H1 (cell line): ENCODE measurements at regions not wholly inside any gene's neighbourhood (a gene's known extent, or its start where the extent isn't known, plus 50 kb on each side); places are given as distances from the start of the nearest gene placed in this dataset.

Experiments
- CTCF ChIA-PET: fragments of 300-600 bp; sonication (Branson Sonifier 250); formaldehyde crosslinking; loops from one replicate; lab custom pipeline; 2021; ENCODE audit not compliant: partially characterized antibody; lab: Charles Lee
- POLR2A ChIA-PET: fragments of 300-600 bp; sonication (Branson Sonifier 250); formaldehyde crosslinking; loops from one replicate; lab custom pipeline; 2021; ENCODE audit warnings: inconsistent platforms; ENCODE audit not compliant: partially characterized antibody; lab: Charles Lee
- DNase-seq, 2 experiments: peaks; one replicate each; pipeline versions ENCODE4 v3.0.0 to v3.0.0-alpha.2; 2010 to 2022; ENCODE audit warnings: low spot score in 2 of 2, low read depth in 1 of 2, mixed read lengths in 1 of 2
- FAIRE-seq: peaks from 2 replicates; lab custom pipeline; 2011; peaks lifted over from hg19 to GRCh38; lab: Jason Lieb, UNC
- H2AFZ ChIP-seq: 2 replicates; pipeline ENCODE4 v1.8.1; 2012; ENCODE audit warnings: low read length, inconsistent platforms
- H2AK5ac ChIP-seq: 2 replicates; pipeline ENCODE4 v1.6.1; 2013; ENCODE audit warnings: low read depth, low read length
- H2BK120ac ChIP-seq: replicated peaks from 2 replicates; pipeline ENCODE3; 2013; ENCODE audit warnings: low read depth, low read length, inconsistent platforms
- H2BK12ac ChIP-seq: 2 replicates; pipeline ENCODE4 v1.6.1; 2013; ENCODE audit warnings: low read depth, low read length
- H2BK15ac ChIP-seq: 2 replicates; pipeline ENCODE4 v1.6.1; 2013; ENCODE audit warnings: low read length
- H2BK20ac ChIP-seq: 2 replicates; pipeline ENCODE4 v1.6.1; 2013; ENCODE audit warnings: low read length
- H2BK5ac ChIP-seq: 2 replicates; pipeline ENCODE4 v1.6.1; 2013; ENCODE audit warnings: low read depth, low read length
- H3K14ac ChIP-seq: 2 replicates; pipeline ENCODE4 v1.6.1; 2013; ENCODE audit warnings: inconsistent platforms; ENCODE audit not compliant: insufficient read length
- H3K18ac ChIP-seq: 2 replicates; pipeline ENCODE4 v1.6.1; 2013; ENCODE audit warnings: low read length; ENCODE audit errors: extremely low read depth
- H3K23ac ChIP-seq: 2 replicates; pipeline ENCODE4 v1.6.1; 2013; ENCODE audit warnings: inconsistent platforms; ENCODE audit not compliant: insufficient read length
- H3K23me2 ChIP-seq: 2 replicates; pipeline ENCODE4 v1.6.1; 2013; ENCODE audit warnings: low read depth, low read length
- H3K27ac ChIP-seq: 2 replicates; pipeline ENCODE4 v1.6.1; 2011; ENCODE audit warnings: low read depth, low read length, inconsistent platforms
- H3K27me3 ChIP-seq, 4 experiments: replicated peaks in 1 of 4; 1 replicate in 1 of 4; 2 replicates in 3 of 4; pipeline versions ENCODE4 v1.6.1 to v1.8.1; 2011 to 2013; ENCODE audit warnings: low read length in 3 of 4, mild to moderate bottlenecking in 3 of 4, inconsistent platforms in 2 of 4, mixed read lengths in 2 of 4, moderate library complexity in 1 of 4; ENCODE audit not compliant: control insufficient read depth in 3 of 4, insufficient read depth in 3 of 4; ENCODE audit errors: extremely low read depth in 1 of 4
- H3K36me3 ChIP-seq, 4 experiments: 2 replicates each; pipeline versions ENCODE4 v1.6.1 to v1.8.1; 2011 to 2013; ENCODE audit warnings: mild to moderate bottlenecking in 4 of 4, low read length in 3 of 4, moderate library complexity in 2 of 4, control low read depth in 1 of 4, inconsistent platforms in 1 of 4; ENCODE audit not compliant: insufficient read depth in 4 of 4, control insufficient read depth in 2 of 4
- H3K4ac ChIP-seq: replicated peaks from 2 replicates; pipeline ENCODE3; 2013; ENCODE audit warnings: low read length, low read depth, mixed read lengths, inconsistent platforms; ENCODE audit not compliant: insufficient read length
- H3K4me1 ChIP-seq, 4 experiments: replicated peaks in 1 of 4; 1 replicate in 1 of 4; 2 replicates in 3 of 4; pipeline versions ENCODE4 v1.6.1 to v1.8.1; 2011 to 2013; ENCODE audit warnings: low read length in 3 of 4, inconsistent platforms in 2 of 4, mixed read lengths in 1 of 4; ENCODE audit not compliant: insufficient read depth in 4 of 4, control insufficient read depth in 3 of 4
- H3K4me2 ChIP-seq, 2 experiments: 2 replicates each; pipeline versions ENCODE4 v1.6.1 to v1.8.1; 2011 to 2013; ENCODE audit warnings: low read depth in 2 of 2, low read length in 2 of 2, control low read depth in 1 of 2, inconsistent platforms in 1 of 2, mild to moderate bottlenecking in 1 of 2; ENCODE audit not compliant: insufficient read depth in 1 of 2
- H3K4me3 ChIP-seq, 4 experiments: fragments of 200-600, 300-600 bp in 1 of 4; sonication (generic), shearing (Covaris generic), sonication (Bioruptor Twin) in 1 of 4; 2 replicates each; pipeline versions ENCODE4 v1.5.1 to v1.8.1; 2011 to 2016; ENCODE audit warnings: low read length in 4 of 4, low read depth in 3 of 4, control low read depth in 2 of 4, inconsistent platforms in 2 of 4, mild to moderate bottlenecking in 2 of 4, mixed read lengths in 1 of 4, moderate library complexity in 1 of 4; ENCODE audit not compliant: insufficient read depth in 2 of 4; ENCODE audit errors: extremely low read depth in 1 of 4
- H3K56ac ChIP-seq: replicated peaks from 2 replicates; pipeline ENCODE3; 2013; ENCODE audit warnings: low read depth, mild to moderate bottlenecking, mixed read lengths, low read length, inconsistent platforms; ENCODE audit not compliant: insufficient read length
- H3K79me1 ChIP-seq: 2 replicates; pipeline ENCODE4 v1.6.1; 2013; ENCODE audit warnings: low read depth, low read length, control low read depth
- H3K79me2 ChIP-seq, 2 experiments: 2 replicates each; pipeline versions ENCODE4 v1.6.1 to v1.8.1; 2012 to 2013; ENCODE audit warnings: low read length in 2 of 2, mild to moderate bottlenecking in 2 of 2, inconsistent platforms in 1 of 2; ENCODE audit not compliant: insufficient read depth in 2 of 2, control insufficient read depth in 1 of 2
- H3K9ac ChIP-seq, 4 experiments: replicated peaks in 1 of 4; 1 replicate in 1 of 4; 2 replicates in 3 of 4; pipeline versions ENCODE4 v1.6.1 to v1.8.1; 2011 to 2013; ENCODE audit warnings: low read depth in 3 of 4, low read length in 3 of 4, control low read depth in 2 of 4, mild to moderate bottlenecking in 2 of 4, moderate library complexity in 2 of 4, inconsistent platforms in 1 of 4; ENCODE audit errors: extremely low read depth in 1 of 4
- H3K9me3 ChIP-seq, 2 experiments: 2 replicates each; pipeline versions ENCODE4 v1.6.1 to v1.8.1; 2012 to 2013; ENCODE audit warnings: mild to moderate bottlenecking in 2 of 2, moderate library complexity in 2 of 2, control low read depth in 1 of 2, inconsistent platforms in 1 of 2, low read depth in 1 of 2, low read length in 1 of 2, mixed read lengths in 1 of 2; ENCODE audit not compliant: insufficient read depth in 2 of 2
- H4K20me1 ChIP-seq, 2 experiments: replicated peaks in 1 of 2; 2 replicates each; pipeline versions ENCODE3 to v1.8.1; 2011 to 2013; ENCODE audit warnings: inconsistent platforms in 2 of 2, low read length in 2 of 2, mild to moderate bottlenecking in 1 of 2; ENCODE audit not compliant: insufficient read depth in 2 of 2, control insufficient read depth in 1 of 2
- H4K5ac ChIP-seq: 2 replicates; pipeline ENCODE4 v1.6.1; 2013; ENCODE audit warnings: low read length, low read depth, mixed read lengths, inconsistent platforms; ENCODE audit not compliant: insufficient read length
- H4K8ac ChIP-seq: 2 replicates; pipeline ENCODE4 v1.8.0; 2013; ENCODE audit warnings: mild to moderate bottlenecking, moderate library complexity, low read length, inconsistent platforms; ENCODE audit not compliant: insufficient read depth; ENCODE audit errors: extremely low read depth
- H4K91ac ChIP-seq: replicated peaks from 2 replicates; pipeline ENCODE3; 2013; ENCODE audit warnings: low read length, mixed read lengths, inconsistent platforms; ENCODE audit not compliant: insufficient read length
- CBX5 ChIP-seq: fragments of 300-800, 300-1000 bp; sonication (generic); IDR thresholded peaks from 2 replicates; pipeline ENCODE4 v1.7.1; 2016; ENCODE audit warnings: antibody characterized with exemption, low read length, low read depth
- CEBPB ChIP-seq: IDR thresholded peaks from 2 replicates; pipeline ENCODE4 v1.6.1; 2012; ENCODE audit warnings: low read depth, low read length
- WGBS, 2 experiments: shearing (Covaris generic) in 1 of 2; methylation state at CpG; one replicate each; pipeline versions ENCODE4 v1.1.6 to v1.1.7; 2013 to 2015; ENCODE audit warnings: low lambda C conversion rate in 2 of 2, mixed read lengths in 2 of 2, inconsistent platforms in 1 of 2, low coverage in 1 of 2, missing lambda C conversion rate in 1 of 2; ENCODE audit not compliant: insufficient replicate concordance in 2 of 2, insufficient coverage in 1 of 2, insufficient read length in 1 of 2; ENCODE audit errors: extremely low coverage in 1 of 2, missing lambda C conversion rate in 1 of 2; 5-methylcytosine and 5-hydroxymethylcytosine counted together

GRCh38 chr10:9645404-9645803, 1372.3 kb upstream of the CELF2 start:
- no peaks in the 10 kb centered on the region for H3K36me3 ChIP-seq
- no peak overlapping the region for H4K5ac ChIP-seq
- no peak overlapping the region for H4K91ac ChIP-seq
- H2BK20ac ChIP-seq = no peak overlapping the region
- ChIA-PET CTCF (no interaction called here), POLR2A (no interaction called here)
- H2AK5ac ChIP-seq = no peak overlapping the region
- H3K14ac ChIP-seq = no peak overlapping the region
- DNase-seq = no peak
- no peak overlapping the region for H3K9ac ChIP-seq
- H3K23ac ChIP-seq = no peak overlapping the region
- no peak overlapping the region for H3K27ac ChIP-seq
- peaks cover 2% of the 10 kb centered on the region; the same call in 1 of the 2 replicates for H3K23me2 ChIP-seq
- no peak overlapping the region for H4K8ac ChIP-seq
- no peak overlapping the region for H3K18ac ChIP-seq
- no peaks in the 10 kb centered on the region for H3K79me1 ChIP-seq
- H2BK120ac ChIP-seq = no peak overlapping the region
- H3K56ac ChIP-seq = no peak overlapping the region
- 97% methylated on average over 3 of the region's 3 CpGs; no CpG with 5 or more reads in 1 of the 2 experiments for WGBS, 2 experiments
- H2BK15ac ChIP-seq = no peak overlapping the region
- no peak for FAIRE-seq
- no peak overlapping the region for H2AFZ ChIP-seq
- H3K4me1 ChIP-seq = no peaks in the 10 kb centered on the region
- no peak overlapping the region for H2BK5ac ChIP-seq
- peak; percentile 85 for TF ChIP-seq CEBPB
- no peak for TF ChIP-seq CBX5
- peaks cover 6 to 16% of the 10 kb centered on the region in 2 experiments; a peak in 2 of 4 replicates for H3K9me3 ChIP-seq
- H3K4me2 ChIP-seq = no peak overlapping the region
- H2BK12ac ChIP-seq = no peak overlapping the region
- H3K4me3 ChIP-seq = no peak overlapping the region
- no peak overlapping the region for H3K4ac ChIP-seq
- H3K27me3 ChIP-seq = no peaks in the 10 kb centered on the region
- H4K20me1 ChIP-seq = no peaks in the 10 kb centered on the region
- no peaks in the 10 kb centered on the region for H3K79me2 ChIP-seq
